ENCODE measurements at regions not wholly inside any gene's neighbourhood (a gene's known extent, or its start where the extent isn't known, plus 50 kb on each side); places are given as distances from the start of the nearest gene placed in this dataset.
A peak's percentile ranks its signal among the peaks of the same experiment; 100 is the strongest.

- POLR2A ChIA-PET, result no interaction called here
- no peak overlapping the region for H3K4me3 ChIP-seq (ENCODE audit: low read depth in 2 of 2, low read length in 1 of 2)
- CTCF ChIA-PET, result no interaction called here
- no peaks in the 10 kb centered on the region for H3K9me3 ChIP-seq
- H3K27me3 ChIP-seq (ENCODE audit: insufficient read depth), result peaks cover 18% of the 10 kb centered on the region; the same call in 1 of the 2 replicates
- no peak for DNase-seq
- H3K9ac ChIP-seq, result no peak overlapping the region
- H3K9me2 ChIP-seq, result no peaks in the 10 kb centered on the region
- no peak overlapping the region for H2AFZ ChIP-seq (ENCODE audit: low read depth)
- H3K36me3 ChIP-seq (replicated peaks in 1 of 2; ENCODE audit: control insufficient read depth in 1 of 2, insufficient read depth in 2 of 2, low read length in 1 of 2), result no peaks in the 10 kb centered on the region
- H3K79me2 ChIP-seq (ENCODE audit: insufficient read depth), result no peaks in the 10 kb centered on the region
- 5% methylated on average over 8 of the region's 8 CpGs for WGBS (ENCODE audit: low lambda C conversion rate)
- no peaks in the 10 kb centered on the region for H3K4me1 ChIP-seq (ENCODE audit: control insufficient read depth in 1 of 2, insufficient read depth in 2 of 2, low read depth in 1 of 2, low read length in 1 of 2)
- TF ChIP-seq MEF2A (IDR thresholded peaks at IDR 0.05; ENCODE audit: borderline replicate concordance, low read depth), result no peak
- TF ChIP-seq TAF1 (IDR thresholded peaks at IDR 0.05; ENCODE audit: borderline replicate concordance, low read depth, low read length), result no peak
- TF ChIP-seq POLR2AphosphoS5 (IDR thresholded peaks at IDR 0.05; ENCODE audit: low read depth, low read length), result no peak
- no peak for TF ChIP-seq YY1 (IDR thresholded peaks at IDR 0.05; ENCODE audit: low read depth)
- no peak for TF ChIP-seq FOXM1 (IDR thresholded peaks at IDR 0.05; ENCODE audit: low read depth)
- TF ChIP-seq NRF1 (IDR thresholded peaks at IDR 0.05; ENCODE audit: low read depth, low read length), result no peak
- no peak for TF ChIP-seq GATA2 (CRISPR knock-in tag; IDR thresholded peaks at IDR 0.05)
- no peaks in the 10 kb centered on the region for H4K20me1 ChIP-seq (ENCODE audit: insufficient read depth)
- H3F3A ChIP-seq (replicated peaks; ENCODE audit: insufficient read depth), result no peaks in the 10 kb centered on the region
- H3K27ac ChIP-seq (ENCODE audit: low read depth in 2 of 2, low read length in 1 of 2), result no peak overlapping the region
- H3K4me2 ChIP-seq, result no peak overlapping the region
Observed at GRCh38 chr7:65475734-65476319, 102.2 kb downstream of the ZNF92 start.

- H3F3A ChIP-seq (replicated peaks; ENCODE audit: insufficient read depth), result no peaks in the 10 kb centered on the region
- no peak overlapping the region for H2AFZ ChIP-seq (ENCODE audit: low read depth)
- TF ChIP-seq MAX (IDR thresholded peaks at IDR 0.05; ENCODE audit: low read depth) (peak; percentile 27; the same call in 1 of the 2 replicates), RAD21 (IDR thresholded peaks at IDR 0.05; ENCODE audit: low read length) (peak; percentile 75), SMC3 (IDR thresholded peaks at IDR 0.05; ENCODE audit: low read depth, low read length) (peak; percentile 47), CHD2 (IDR thresholded peaks at IDR 0.05; ENCODE audit: low read length, partially characterized antibody) (no peak), CTCF (IDR thresholded peaks at IDR 0.05) (peak; percentile 69)
- no peaks in the 10 kb centered on the region for H3K9me2 ChIP-seq
- no peak overlapping the region for H3K9ac ChIP-seq
- H3K4me1 ChIP-seq (ENCODE audit: control insufficient read depth in 1 of 2, insufficient read depth in 2 of 2, low read depth in 1 of 2, low read length in 1 of 2), result no peaks in the 10 kb centered on the region
- no peak overlapping the region for H3K4me3 ChIP-seq (ENCODE audit: low read depth in 2 of 2, low read length in 1 of 2)
- H3K79me2 ChIP-seq (ENCODE audit: insufficient read depth), result no peaks in the 10 kb centered on the region
- H3K27me3 ChIP-seq (ENCODE audit: insufficient read depth), result peaks cover 18% of the 10 kb centered on the region; the same call in 1 of the 2 replicates
- H3K4me2 ChIP-seq, result no peak overlapping the region
- H3K27ac ChIP-seq (ENCODE audit: low read depth in 2 of 2, low read length in 1 of 2), result no peak overlapping the region
- 10% methylated on average over 6 of the region's 6 CpGs for WGBS (ENCODE audit: low lambda C conversion rate)
- H3K9me3 ChIP-seq, result no peaks in the 10 kb centered on the region
- H3K36me3 ChIP-seq (replicated peaks in 1 of 2; ENCODE audit: control insufficient read depth in 1 of 2, insufficient read depth in 2 of 2, low read length in 1 of 2), result no peaks in the 10 kb centered on the region
- POLR2A ChIA-PET, result no interaction called here
- DNase-seq, result peak; percentile 67
- H4K20me1 ChIP-seq (ENCODE audit: insufficient read depth), result no peaks in the 10 kb centered on the region
- CTCF ChIA-PET, result interaction anchor here (0.8 to 3.0 kb wide), 19 partner anchors 10 to 853 kb away, joined by 3 to 21 read pairs (median 4); partner anchors contain the start of gene ZNF117
Observed at GRCh38 chr7:65477326-65477725, 103.7 kb downstream of the ZNF92 start.

All from SK-N-SH (cell line).